Panc1 (cell line): ENCODE measurements at regions not wholly inside any gene's neighbourhood (a gene's known extent, or its start where the extent isn't known, plus 50 kb on each side); places are given as distances from the start of the nearest gene placed in this dataset.

ENCODE experiments used
- ATAC-seq: fragments of 200-7000 bp; cut with Tn5 transposase; 2 replicates; pipeline ENCODE4 v1.9.1; 2020; ENCODE audit warnings: mild to moderate bottlenecking, moderate library complexity
- BruUV-seq: library from RNA; stranded (reverse); fragments of 400-500 nt; replicated peaks from 2 replicates; lab custom pipeline; 2021; lab: Mats Ljungman, UMichigan
- CTCF ChIA-PET: fragments of 300-600 bp; sonication (Branson Sonifier 250); formaldehyde crosslinking; loops from one replicate; lab custom pipeline; 2022; ENCODE audit warnings: antibody characterized with exemption; lab: Charles Lee
- POLR2A ChIA-PET: fragments of 300-600 bp; sonication (Branson Sonifier 250); formaldehyde crosslinking; loops from one replicate; lab custom pipeline; 2022; ENCODE audit warnings: antibody characterized with exemption; lab: Charles Lee
- DNase-seq: peaks from one replicate; pipeline ENCODE4 v3.0.0-alpha.2; 2010; ENCODE audit warnings: low read depth, low spot score
- H3K27ac ChIP-seq: 2 replicates; pipeline ENCODE4 v1.5.1; 2011; ENCODE audit warnings: mild to moderate bottlenecking, low read length, inconsistent platforms
- H3K27me3 ChIP-seq: fragments of 200-500 bp; sonication (Bioruptor generic); 2 replicates; pipeline ENCODE4 v1.6.0; 2014; ENCODE audit warnings: low read length, inconsistent platforms; ENCODE audit not compliant: control insufficient read depth, insufficient read depth
- H3K36me3 ChIP-seq: fragments of 200-500 bp; sonication (Bioruptor generic); 2 replicates; pipeline ENCODE4 v1.5.1; 2014; ENCODE audit warnings: inconsistent platforms, mild to moderate bottlenecking, low read length, moderate library complexity; ENCODE audit not compliant: control insufficient read depth, insufficient read depth
- H3K4me1 ChIP-seq: 2 replicates; pipeline ENCODE4 v1.5.1; 2011; ENCODE audit warnings: inconsistent platforms, mild to moderate bottlenecking, low read length, moderate library complexity; ENCODE audit not compliant: control insufficient read depth, insufficient read depth
- H3K4me3 ChIP-seq, 2 experiments: 2 replicates each; pipeline ENCODE4 v1.5.1; 2011 to 2012; ENCODE audit warnings: low read depth in 2 of 2, low read length in 2 of 2, mild to moderate bottlenecking in 2 of 2, inconsistent platforms in 1 of 2, moderate library complexity in 1 of 2
- H3K9me3 ChIP-seq: fragments of 200-500 bp; sonication (Bioruptor generic); 2 replicates; pipeline ENCODE4 v1.5.1; 2014; ENCODE audit warnings: low read depth, mild to moderate bottlenecking, inconsistent platforms, low read length, moderate library complexity; ENCODE audit not compliant: control insufficient read depth, insufficient read depth
- CTCF ChIP-seq: fragments of 450-650 bp; IDR thresholded peaks from 2 replicates; pipeline ENCODE4 v1.5.1; 2017; ENCODE audit warnings: mild to moderate bottlenecking
- POLR2AphosphoS5 ChIP-seq: IDR thresholded peaks from 2 replicates; pipeline ENCODE4 v1.6.1; 2012; ENCODE audit warnings: mild to moderate bottlenecking, low read depth, low read length, moderate library complexity
- REST ChIP-seq, 2 experiments: IDR thresholded peaks; 2 replicates each; pipeline ENCODE4 v1.6.1; 2011 to 2012; ENCODE audit warnings: low read depth in 2 of 2, control low read depth in 1 of 2, low read length in 1 of 2, mild to moderate bottlenecking in 1 of 2, moderate library complexity in 1 of 2; ENCODE audit not compliant: insufficient read depth in 1 of 2
- SIN3A ChIP-seq: IDR thresholded peaks from 2 replicates; pipeline ENCODE4 v1.6.1; 2012; ENCODE audit warnings: low read depth, mild to moderate bottlenecking, low read length, moderate library complexity, borderline replicate concordance; ENCODE audit not compliant: insufficient read depth
- TCF7L2 ChIP-seq: IDR thresholded peaks from 2 replicates; pipeline ENCODE4 v1.6.1; 2011; ENCODE audit warnings: mild to moderate bottlenecking, low read depth, low read length, inconsistent platforms
- in situ Hi-C: cut with HindIII; loops from 2 replicates; pipeline ENCODE4 v1.10.0; 2016; ENCODE audit warnings: low sequenced_read_pairs, low pct_unique_long_range_greater_than_20kb
- intact Hi-C: fragments of 100-400 bp; cut with micrococcal nuclease; formaldehyde crosslinking; loops from one replicate; pipeline ENCODE4 v1.10.0; 2022; ENCODE audit not compliant: unreplicated experiment

- intact Hi-C loops (no loop called here), in situ Hi-C loops (no loop called here)
- no TSS peak for BruUV-seq
- DNase-seq: no peak
- H3K9me3 ChIP-seq: peaks cover 2% of the 10 kb centered on the region; the same call in 1 of the 2 replicates
- ATAC-seq: no peak
- no peak for TF ChIP-seq SIN3A
- no peak for TF ChIP-seq REST (IDR thresholded peaks at IDR 0.05; ENCODE audit: insufficient read depth in 1 of 2, low read depth in 2 of 2, low read length in 1 of 2)
- no peak for TF ChIP-seq TCF7L2
- no peak for TF ChIP-seq POLR2AphosphoS5
- TF ChIP-seq CTCF: no peak
- H3K27me3 ChIP-seq: no peaks in the 10 kb centered on the region
- no peaks in the 10 kb centered on the region for H3K36me3 ChIP-seq
- H3K4me3 ChIP-seq: no peak overlapping the region
- no peaks in the 10 kb centered on the region for H3K4me1 ChIP-seq
- POLR2A ChIA-PET: no interaction called here
- CTCF ChIA-PET: no interaction called here
- H3K27ac ChIP-seq: no peak overlapping the region
Observed at GRCh38 chr12:97760601-97761000, 298.0 kb downstream of the RMST start.

- ATAC-seq (no peak), DNase-seq (no peak)
- in situ Hi-C loops: no loop called here
- CTCF ChIA-PET: no interaction called here
- Histone ChIP-seq H3K27ac (no peak overlapping the region), H3K27me3 (no peaks in the 10 kb centered on the region), H3K9me3 (peaks cover 2% of the 10 kb centered on the region; the same call in 1 of the 2 replicates), H3K4me1 (no peaks in the 10 kb centered on the region), H3K4me3 (no peak overlapping the region), H3K36me3 (no peaks in the 10 kb centered on the region)
- no peak for TF ChIP-seq SIN3A
- TF ChIP-seq TCF7L2: no peak
- TF ChIP-seq REST (IDR thresholded peaks at IDR 0.05; ENCODE audit: insufficient read depth in 1 of 2, low read depth in 2 of 2, low read length in 1 of 2): no peak
- no peak for TF ChIP-seq CTCF
- TF ChIP-seq POLR2AphosphoS5: no peak
- POLR2A ChIA-PET: no interaction called here
- intact Hi-C loops: no loop called here
- no TSS peak for BruUV-seq
Observed at GRCh38 chr12:97763113-97763512, 300.5 kb downstream of the RMST start.
